KMS-11 (cell line): ENCODE measurements at regions not wholly inside any gene's neighbourhood (a gene's known extent, or its start where the extent isn't known, plus 50 kb on each side); places are given as distances from the start of the nearest gene placed in this dataset.

Experiments
- H2AFZ ChIP-seq: fragments of 200-600 bp; sonication (generic); 2 replicates; pipeline ENCODE4 v1.6.1; 2016; ENCODE audit warnings: antibody characterized with exemption, mixed run types, low read depth
- H3K27ac ChIP-seq: fragments of 200-600 bp; sonication (generic); 2 replicates; pipeline ENCODE4 v1.6.1; 2016; ENCODE audit warnings: mild to moderate bottlenecking, mixed run types
- H3K27me3 ChIP-seq: fragments of 200-600 bp; sonication (generic); 2 replicates; pipeline ENCODE4 v1.6.1; 2017; ENCODE audit warnings: mild to moderate bottlenecking, low read depth, mixed run types, moderate library complexity; ENCODE audit not compliant: insufficient read depth
- H3K36me3 ChIP-seq: fragments of 200-600 bp; sonication (generic); 2 replicates; pipeline ENCODE4 v1.6.1; 2017; ENCODE audit warnings: mild to moderate bottlenecking, mixed run types; ENCODE audit not compliant: insufficient read depth
- H3K4me1 ChIP-seq: fragments of 200-600 bp; sonication (generic); 2 replicates; pipeline ENCODE4 v1.6.1; 2016; ENCODE audit warnings: mild to moderate bottlenecking, low read depth, mixed run types; ENCODE audit not compliant: poor library complexity, severe bottlenecking
- H3K4me2 ChIP-seq: fragments of 200-600 bp; sonication (generic); 2 replicates; pipeline ENCODE4 v1.7.0; 2016; ENCODE audit warnings: mild to moderate bottlenecking, mixed run types
- H3K4me3 ChIP-seq: fragments of 200-600 bp; sonication (generic); IDR thresholded peaks from 2 replicates; pipeline ENCODE4 v1.6.1; 2017; ENCODE audit warnings: low read depth, low read length, mixed read lengths; ENCODE audit not compliant: insufficient read depth
- H3K79me2 ChIP-seq: fragments of 200-600 bp; sonication (generic); 2 replicates; pipeline ENCODE4 v1.6.1; 2016; ENCODE audit warnings: low read depth, mixed run types; ENCODE audit not compliant: insufficient read depth
- H3K9ac ChIP-seq: fragments of 200-600 bp; sonication (generic); 2 replicates; pipeline ENCODE4 v1.6.1; 2016; ENCODE audit warnings: mild to moderate bottlenecking, mixed run types
- H4K20me1 ChIP-seq: fragments of 200-600 bp; sonication (generic); 2 replicates; pipeline ENCODE4 v1.6.1; 2016; ENCODE audit warnings: mild to moderate bottlenecking, mixed run types; ENCODE audit not compliant: insufficient read depth
- TF ChIP-seq, protein P1 (sequence below): fragments of 200-600 bp; sonication (generic); conservative IDR thresholded peaks from 2 replicates; pipeline ENCODE4 v1.6.1; 2017; ENCODE audit warnings: low read depth, mild to moderate bottlenecking, antibody characterized with exemption, low read length, moderate library complexity, mixed read lengths

DNA sequence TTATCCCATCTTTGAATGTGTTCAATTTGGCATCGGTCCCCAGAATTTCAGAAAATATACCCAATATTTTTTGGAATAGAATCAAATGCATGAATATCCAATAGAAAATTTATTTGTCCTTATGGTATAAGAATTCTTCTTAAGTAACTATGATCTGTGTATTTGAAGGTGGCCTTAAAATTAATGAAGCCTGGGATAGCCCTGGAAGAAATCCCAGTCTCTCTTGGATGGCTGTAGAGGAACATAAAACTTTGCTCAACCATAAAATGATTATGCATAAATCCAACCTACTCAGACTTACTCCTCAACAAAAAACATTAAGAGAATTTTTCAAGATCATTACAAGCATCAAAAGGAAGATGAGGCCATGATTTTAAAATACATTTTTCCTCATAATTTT is 269.4 kb upstream of the SMIM31 start:
- Histone ChIP-seq H3K4me3 (no peak overlapping the region), H2AFZ (no peak overlapping the region), H3K27me3 (no peaks in the 10 kb centered on the region), H3K9ac (no peak overlapping the region), H3K4me2 (no peak overlapping the region), H3K4me1 (no peaks in the 10 kb centered on the region), H3K79me2 (no peaks in the 10 kb centered on the region), H3K27ac (no peak overlapping the region), H4K20me1 (no peaks in the 10 kb centered on the region), H3K36me3 (no peaks in the 10 kb centered on the region)
- TF ChIP-seq, protein P1, sequence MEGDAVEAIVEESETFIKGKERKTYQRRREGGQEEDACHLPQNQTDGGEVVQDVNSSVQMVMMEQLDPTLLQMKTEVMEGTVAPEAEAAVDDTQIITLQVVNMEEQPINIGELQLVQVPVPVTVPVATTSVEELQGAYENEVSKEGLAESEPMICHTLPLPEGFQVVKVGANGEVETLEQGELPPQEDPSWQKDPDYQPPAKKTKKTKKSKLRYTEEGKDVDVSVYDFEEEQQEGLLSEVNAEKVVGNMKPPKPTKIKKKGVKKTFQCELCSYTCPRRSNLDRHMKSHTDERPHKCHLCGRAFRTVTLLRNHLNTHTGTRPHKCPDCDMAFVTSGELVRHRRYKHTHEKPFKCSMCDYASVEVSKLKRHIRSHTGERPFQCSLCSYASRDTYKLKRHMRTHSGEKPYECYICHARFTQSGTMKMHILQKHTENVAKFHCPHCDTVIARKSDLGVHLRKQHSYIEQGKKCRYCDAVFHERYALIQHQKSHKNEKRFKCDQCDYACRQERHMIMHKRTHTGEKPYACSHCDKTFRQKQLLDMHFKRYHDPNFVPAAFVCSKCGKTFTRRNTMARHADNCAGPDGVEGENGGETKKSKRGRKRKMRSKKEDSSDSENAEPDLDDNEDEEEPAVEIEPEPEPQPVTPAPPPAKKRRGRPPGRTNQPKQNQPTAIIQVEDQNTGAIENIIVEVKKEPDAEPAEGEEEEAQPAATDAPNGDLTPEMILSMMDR, result no peak

DNA sequence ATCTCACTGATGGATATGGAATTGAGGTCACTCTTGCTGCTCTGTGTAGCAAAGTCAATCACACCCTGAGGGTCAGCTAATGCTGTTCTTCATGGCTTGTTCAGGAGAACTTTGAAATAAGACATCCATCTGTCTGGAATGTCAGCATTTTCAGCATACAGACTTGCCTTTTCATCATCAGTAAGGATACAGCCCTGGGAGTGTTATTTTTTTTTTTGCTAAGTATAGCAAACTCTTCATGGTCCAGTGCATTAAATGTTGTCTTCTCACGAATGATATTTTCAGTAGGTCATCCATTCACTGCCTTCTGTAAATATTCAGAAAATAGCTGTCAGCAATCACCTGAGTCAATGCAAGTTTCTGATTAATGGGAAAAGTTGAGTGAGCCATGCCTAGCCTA is 268.8 kb upstream of the SMIM31 start:
- Histone ChIP-seq H3K27ac (no peak overlapping the region), H3K9ac (no peak overlapping the region), H3K27me3 (no peaks in the 10 kb centered on the region), H3K4me2 (no peak overlapping the region), H3K36me3 (no peaks in the 10 kb centered on the region), H3K4me3 (no peak overlapping the region), H2AFZ (no peak overlapping the region), H4K20me1 (no peaks in the 10 kb centered on the region), H3K79me2 (no peaks in the 10 kb centered on the region), H3K4me1 (no peaks in the 10 kb centered on the region)
- TF ChIP-seq, protein P1, result no peak

DNA sequence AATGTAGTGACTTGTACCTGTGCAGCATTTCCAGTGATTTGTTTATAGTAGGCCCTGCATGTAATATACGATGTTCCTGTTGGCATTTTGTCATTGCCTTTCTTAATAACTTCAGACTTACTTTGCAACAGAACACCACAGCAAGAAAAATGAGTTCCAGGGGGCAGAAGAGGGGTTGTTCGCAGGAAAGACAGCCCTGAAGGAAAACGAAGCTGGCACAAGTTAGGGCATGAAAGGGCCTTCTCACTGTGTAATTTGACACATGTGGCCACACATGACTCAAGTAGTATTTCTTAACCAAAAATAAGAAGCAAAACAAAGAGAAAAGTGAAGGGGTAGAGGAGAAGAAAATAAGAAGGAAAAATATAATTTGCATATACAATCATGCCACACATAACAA is 265.8 kb upstream of the SMIM31 start:
- Histone ChIP-seq H3K4me3 (no peak overlapping the region), H3K9ac (no peak overlapping the region), H3K36me3 (no peaks in the 10 kb centered on the region), H3K4me2 (no peak overlapping the region), H3K4me1 (no peaks in the 10 kb centered on the region), H2AFZ (no peak overlapping the region), H4K20me1 (no peaks in the 10 kb centered on the region), H3K27ac (no peak overlapping the region), H3K79me2 (no peaks in the 10 kb centered on the region), H3K27me3 (no peaks in the 10 kb centered on the region)
- TF ChIP-seq, protein P1, result no peak

DNA sequence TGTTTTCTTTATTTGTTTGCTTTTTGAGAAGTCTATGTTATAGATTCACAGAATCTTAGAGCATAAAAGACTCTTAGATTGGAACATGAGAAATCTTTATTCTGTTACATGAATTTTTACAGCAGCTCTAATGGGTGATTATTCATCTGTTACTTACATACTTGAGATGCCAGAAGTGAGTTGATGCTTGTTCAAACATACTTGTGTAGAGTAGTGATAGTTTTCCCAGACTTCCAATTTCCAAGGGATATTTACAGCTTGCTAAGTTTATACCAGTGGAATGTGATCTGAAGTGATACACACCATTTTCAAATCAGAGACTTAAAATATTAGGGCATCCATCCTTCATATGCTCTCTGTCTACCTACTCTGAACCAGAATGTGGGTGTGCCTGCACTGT is 252.9 kb upstream of the SMIM31 start:
- Histone ChIP-seq H3K79me2 (no peaks in the 10 kb centered on the region), H2AFZ (no peak overlapping the region; the same call in 1 of the 2 replicates), H3K9ac (no peak overlapping the region), H3K4me2 (no peak overlapping the region), H3K36me3 (no peaks in the 10 kb centered on the region), H3K27ac (no peak overlapping the region), H3K4me3 (no peak overlapping the region), H3K4me1 (peaks cover 14% of the 10 kb centered on the region), H4K20me1 (no peaks in the 10 kb centered on the region), H3K27me3 (no peaks in the 10 kb centered on the region)
- TF ChIP-seq, protein P1, result no peak

DNA sequence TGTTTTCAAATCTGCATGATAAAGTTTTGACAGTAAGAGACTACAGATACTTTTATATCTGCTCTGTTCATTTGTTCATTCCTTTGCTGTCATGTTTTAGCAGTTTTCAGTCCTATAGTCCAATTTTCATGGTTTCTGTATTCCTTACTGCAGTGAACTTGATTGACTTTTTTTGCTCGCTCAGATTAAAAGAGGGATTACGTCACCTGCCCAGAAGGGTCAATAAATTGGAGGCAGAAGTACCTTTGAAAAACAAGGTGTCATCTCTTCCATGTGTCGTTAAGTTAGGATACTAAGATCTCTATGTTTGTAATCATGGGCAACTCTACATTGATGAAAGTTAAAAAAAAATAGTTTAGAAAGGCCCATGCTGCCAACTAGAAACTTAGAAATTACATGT is 250.1 kb upstream of the SMIM31 start:
- no peak overlapping the region for H3K4me3 ChIP-seq
- no peak overlapping the region for H3K4me2 ChIP-seq
- TF ChIP-seq, protein P1, result no peak
- no peaks in the 10 kb centered on the region for H3K36me3 ChIP-seq
- no peak overlapping the region for H3K27ac ChIP-seq
- H3K27me3 ChIP-seq, result no peaks in the 10 kb centered on the region
- no peak overlapping the region for H2AFZ ChIP-seq
- H4K20me1 ChIP-seq, result no peaks in the 10 kb centered on the region
- H3K9ac ChIP-seq, result no peak overlapping the region
- H3K79me2 ChIP-seq, result no peaks in the 10 kb centered on the region
- peaks cover 14% of the 10 kb centered on the region for H3K4me1 ChIP-seq
